H9 (cell line): ENCODE measurements at regions not wholly inside any gene's neighbourhood (a gene's known extent, or its start where the extent isn't known, plus 50 kb on each side); places are given as distances from the start of the nearest gene placed in this dataset.

Experiments used
- DNase-seq: peaks from one replicate; pipeline ENCODE4 v3.0.0-alpha.2; 2017
- H2AFZ ChIP-seq: one replicate; pipeline ENCODE4 v1.6.1; 2013; ENCODE audit warnings: mild to moderate bottlenecking, low read length, control low read depth, moderate library complexity
- H2AK5ac ChIP-seq: 2 replicates; pipeline ENCODE4 v1.6.1; 2013; ENCODE audit warnings: low read length, control low read depth, mixed read lengths; ENCODE audit not compliant: insufficient read length
- H2BK120ac ChIP-seq: one replicate; pipeline ENCODE4 v1.6.1; 2013; ENCODE audit warnings: low read depth, mild to moderate bottlenecking, low read length, control low read depth, inconsistent platforms; ENCODE audit not compliant: poor library complexity, severe bottlenecking
- H2BK12ac ChIP-seq: 2 replicates; pipeline ENCODE4 v1.6.1; 2013; ENCODE audit warnings: low read length, control low read depth, mixed read lengths, low read depth; ENCODE audit not compliant: insufficient read length
- H2BK15ac ChIP-seq: 2 replicates; pipeline ENCODE4 v1.6.1; 2013; ENCODE audit warnings: low read depth, low read length, control low read depth
- H2BK20ac ChIP-seq: one replicate; pipeline ENCODE4 v1.6.1; 2013; ENCODE audit warnings: low read depth, mild to moderate bottlenecking, low read length, control low read depth, inconsistent platforms; ENCODE audit not compliant: poor library complexity, severe bottlenecking
- H2BK5ac ChIP-seq: 2 replicates; pipeline ENCODE4 v1.6.1; 2013; ENCODE audit warnings: low read length, control low read depth, mixed read lengths; ENCODE audit not compliant: insufficient read length
- H3K14ac ChIP-seq: 2 replicates; pipeline ENCODE4 v1.6.1; 2013; ENCODE audit warnings: low read length, control low read depth; ENCODE audit not compliant: insufficient read depth
- H3K18ac ChIP-seq: 2 replicates; pipeline ENCODE4 v1.6.1; 2013; ENCODE audit warnings: low read depth, mild to moderate bottlenecking, mixed read lengths, low read length, control low read depth; ENCODE audit not compliant: insufficient read length
- H3K23ac ChIP-seq: 2 replicates; pipeline ENCODE4 v1.6.1; 2013; ENCODE audit warnings: low read length, control low read depth, mixed read lengths, low read depth; ENCODE audit not compliant: insufficient read length
- H3K23me2 ChIP-seq: 2 replicates; pipeline ENCODE4 v1.6.1; 2013; ENCODE audit warnings: low read depth, mild to moderate bottlenecking, mixed read lengths, low read length, control low read depth; ENCODE audit not compliant: insufficient read length, poor library complexity, severe bottlenecking
- H3K27ac ChIP-seq: 2 replicates; pipeline ENCODE4 v1.5.1; 2013; ENCODE audit warnings: low read length, control low read depth, mixed read lengths, low read depth; ENCODE audit not compliant: insufficient read length
- H3K27me3 ChIP-seq: 2 replicates; pipeline ENCODE4 v1.6.1; 2013; ENCODE audit warnings: low read length, control low read depth, inconsistent platforms; ENCODE audit not compliant: insufficient read depth
- H3K4ac ChIP-seq: 2 replicates; pipeline ENCODE4 v1.6.1; 2013; ENCODE audit warnings: low read depth, mild to moderate bottlenecking, control low read depth, inconsistent platforms, low read length, moderate library complexity
- H3K4me1 ChIP-seq: 2 replicates; pipeline ENCODE4 v1.6.1; 2013; ENCODE audit warnings: low read length, control low read depth, inconsistent platforms; ENCODE audit not compliant: insufficient read depth
- H3K4me2 ChIP-seq: 2 replicates; pipeline ENCODE4 v1.6.1; 2013; ENCODE audit warnings: low read length, control low read depth, mixed read lengths; ENCODE audit not compliant: insufficient read length, insufficient read depth
- H3K56ac ChIP-seq: 2 replicates; pipeline ENCODE4 v1.6.1; 2013; ENCODE audit warnings: low read depth, mild to moderate bottlenecking, mixed read lengths, low read length, control low read depth; ENCODE audit not compliant: insufficient read length
- H3K79me1 ChIP-seq: 2 replicates; pipeline ENCODE4 v1.6.1; 2013; ENCODE audit warnings: low read depth, mild to moderate bottlenecking, moderate library complexity, low read length, control low read depth, inconsistent platforms; ENCODE audit not compliant: insufficient read depth, poor library complexity, severe bottlenecking
- H3K79me2 ChIP-seq: 2 replicates; pipeline ENCODE4 v1.6.1; 2013; ENCODE audit warnings: low read length, control low read depth, inconsistent platforms; ENCODE audit not compliant: insufficient read depth
- H3K9ac ChIP-seq: 2 replicates; pipeline ENCODE4 v1.6.1; 2013; ENCODE audit warnings: low read length, control low read depth, mixed read lengths; ENCODE audit not compliant: insufficient read length; ENCODE audit errors: extremely low read depth
- H3K9me3 ChIP-seq: one replicate; pipeline ENCODE4 v1.6.1; 2013; ENCODE audit warnings: low read depth, low read length, inconsistent platforms; ENCODE audit not compliant: control insufficient read depth
- H3T11ph ChIP-seq: one replicate; pipeline ENCODE4 v1.6.1; 2013; ENCODE audit warnings: mild to moderate bottlenecking, low read length, control low read depth, inconsistent platforms
- H4K20me1 ChIP-seq: one replicate; pipeline ENCODE4 v1.6.1; 2013; ENCODE audit not compliant: control insufficient read depth, insufficient read length, insufficient read depth
- H4K5ac ChIP-seq: 2 replicates; pipeline ENCODE4 v1.6.1; 2013; ENCODE audit warnings: low read depth, mild to moderate bottlenecking, mixed read lengths, low read length, control low read depth; ENCODE audit not compliant: insufficient read length
- H4K8ac ChIP-seq: replicated peaks from 2 replicates; pipeline ENCODE4 v1.6.1; 2013; ENCODE audit warnings: low read length, control low read depth, mixed read lengths, low read depth; ENCODE audit not compliant: insufficient read length
- H4K91ac ChIP-seq: 2 replicates; pipeline ENCODE4 v1.6.1; 2013; ENCODE audit warnings: low read depth, mild to moderate bottlenecking, moderate library complexity, mixed read lengths, low read length, control low read depth; ENCODE audit not compliant: insufficient read length
- H3K27ac Mint-ChIP-seq, 3 experiments: 2 replicates in 2 of 3; 3 replicates in 1 of 3; pipeline ENCODE4 v1.8.0; 2020 to 2021; ENCODE audit warnings: mixed read lengths in 3 of 3, mild to moderate bottlenecking in 1 of 3, moderate library complexity in 1 of 3
- H3K27me3 Mint-ChIP-seq: 2 replicates; pipeline ENCODE4 v1.8.0; 2021; ENCODE audit warnings: low read depth, mild to moderate bottlenecking, moderate library complexity, mixed read lengths
- H3K36me3 Mint-ChIP-seq, 3 experiments: 2 replicates in 2 of 3; 3 replicates in 1 of 3; pipeline ENCODE4 v1.8.0; 2020 to 2021; ENCODE audit warnings: low read depth in 3 of 3, mixed read lengths in 3 of 3; ENCODE audit not compliant: insufficient read depth in 1 of 3
- H3K4me1 Mint-ChIP-seq, 2 experiments: 2 replicates each; pipeline ENCODE4 v1.8.0; 2020; ENCODE audit warnings: mixed read lengths in 2 of 2
- H3K4me3 Mint-ChIP-seq, 2 experiments: 2 replicates in 1 of 2; 3 replicates in 1 of 2; pipeline ENCODE4 v1.8.0; 2020 to 2021; ENCODE audit warnings: mild to moderate bottlenecking in 2 of 2, mixed read lengths in 2 of 2, moderate library complexity in 1 of 2
- H3K9me3 Mint-ChIP-seq, 2 experiments: 2 replicates in 1 of 2; 3 replicates in 1 of 2; pipeline ENCODE4 v1.8.0; 2020; ENCODE audit warnings: mild to moderate bottlenecking in 2 of 2, mixed read lengths in 2 of 2, moderate library complexity in 1 of 2
- CTCF ChIP-seq: fragments of 200-600 bp; sonication (generic); conservative IDR thresholded peaks from 3 replicates; pipeline ENCODE4 v1.8.0; 2021; ENCODE audit warnings: antibody characterized with exemption, mild to moderate bottlenecking

- H3K14ac ChIP-seq, result no peak overlapping the region
- no peak overlapping the region for H3K27ac ChIP-seq
- no peaks in the 10 kb centered on the region for H3K79me2 ChIP-seq
- no peak overlapping the region for H2BK20ac ChIP-seq
- H3K4me3 Mint-ChIP-seq, result no peak overlapping the region
- peaks cover 0 to 3% of the 10 kb centered on the region in 2 experiments; a peak in 1 of 4 replicates for H3K4me1 Mint-ChIP-seq
- H2BK12ac ChIP-seq, result no peak overlapping the region
- no peak overlapping the region for H2AK5ac ChIP-seq
- no peak overlapping the region for H3K4me2 ChIP-seq
- H3K23ac ChIP-seq, result no peak overlapping the region
- no peak overlapping the region for H3K27ac Mint-ChIP-seq
- no peak overlapping the region for H3K9ac ChIP-seq
- no peak overlapping the region for H3K56ac ChIP-seq
- no peak overlapping the region for H4K5ac ChIP-seq
- H3K27me3 Mint-ChIP-seq, result no peaks in the 10 kb centered on the region
- H3K79me1 ChIP-seq, result no peaks in the 10 kb centered on the region
- no peaks in the 10 kb centered on the region for H3K4me1 ChIP-seq
- no peaks in the 10 kb centered on the region for H3K9me3 Mint-ChIP-seq
- H3K9me3 ChIP-seq, result no peaks in the 10 kb centered on the region
- no peak overlapping the region for H2BK5ac ChIP-seq
- no peak overlapping the region for H2BK120ac ChIP-seq
- TF ChIP-seq CTCF, result peak; percentile 52
- no peak overlapping the region for H4K8ac ChIP-seq
- H3K23me2 ChIP-seq, result no peaks in the 10 kb centered on the region
- H3K27me3 ChIP-seq, result no peaks in the 10 kb centered on the region
- no peak overlapping the region for H2BK15ac ChIP-seq
- no peaks in the 10 kb centered on the region for H4K20me1 ChIP-seq
- H4K91ac ChIP-seq, result no peak overlapping the region
- no peak overlapping the region for H2AFZ ChIP-seq
- no peak for DNase-seq
- H3K18ac ChIP-seq, result no peak overlapping the region
- H3T11ph ChIP-seq, result no peak overlapping the region
- no peaks in the 10 kb centered on the region; a peak in 1 of 7 replicates for H3K36me3 Mint-ChIP-seq
- H3K4ac ChIP-seq, result no peak overlapping the region
Measured at GRCh38 chr4:126812076-126812475, 820.7 kb upstream of the INTU start.
